ENCODE measurements at regions not wholly inside any gene's neighbourhood (a gene's known extent, or its start where the extent isn't known, plus 50 kb on each side); places are given as distances from the start of the nearest gene placed in this dataset.
"Not testable (repeated sequence)": the region's sequence is repeated elsewhere in the genome, so short reads cannot be mapped to it uniquely, and the experiment has no call there.

DNA sequence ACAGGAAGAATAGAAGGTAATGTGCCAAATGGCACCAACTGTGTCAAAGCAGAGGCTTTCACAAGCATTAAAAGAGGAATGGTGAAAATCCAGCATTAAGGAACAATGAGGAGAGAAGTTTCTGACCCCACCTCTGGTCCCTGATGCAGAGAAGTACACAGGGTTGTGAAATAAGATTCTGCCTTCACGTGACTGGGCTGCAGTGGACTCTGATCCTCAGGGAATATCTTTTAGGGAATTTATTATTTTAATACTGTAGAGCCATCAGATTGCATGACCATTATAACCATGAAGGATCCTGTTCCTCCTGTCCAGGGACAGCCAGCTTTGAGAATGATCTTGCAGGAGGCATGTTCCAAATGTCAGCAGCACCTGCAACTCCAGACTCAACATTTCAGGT lies 74.4 kb upstream of the FAR1 start:
- TF ChIP-seq, protein P1, sequence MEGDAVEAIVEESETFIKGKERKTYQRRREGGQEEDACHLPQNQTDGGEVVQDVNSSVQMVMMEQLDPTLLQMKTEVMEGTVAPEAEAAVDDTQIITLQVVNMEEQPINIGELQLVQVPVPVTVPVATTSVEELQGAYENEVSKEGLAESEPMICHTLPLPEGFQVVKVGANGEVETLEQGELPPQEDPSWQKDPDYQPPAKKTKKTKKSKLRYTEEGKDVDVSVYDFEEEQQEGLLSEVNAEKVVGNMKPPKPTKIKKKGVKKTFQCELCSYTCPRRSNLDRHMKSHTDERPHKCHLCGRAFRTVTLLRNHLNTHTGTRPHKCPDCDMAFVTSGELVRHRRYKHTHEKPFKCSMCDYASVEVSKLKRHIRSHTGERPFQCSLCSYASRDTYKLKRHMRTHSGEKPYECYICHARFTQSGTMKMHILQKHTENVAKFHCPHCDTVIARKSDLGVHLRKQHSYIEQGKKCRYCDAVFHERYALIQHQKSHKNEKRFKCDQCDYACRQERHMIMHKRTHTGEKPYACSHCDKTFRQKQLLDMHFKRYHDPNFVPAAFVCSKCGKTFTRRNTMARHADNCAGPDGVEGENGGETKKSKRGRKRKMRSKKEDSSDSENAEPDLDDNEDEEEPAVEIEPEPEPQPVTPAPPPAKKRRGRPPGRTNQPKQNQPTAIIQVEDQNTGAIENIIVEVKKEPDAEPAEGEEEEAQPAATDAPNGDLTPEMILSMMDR (IDR thresholded peaks at IDR 0.05; ENCODE audit: control insufficient read depth, extremely low read depth, insufficient read depth): no peak
- H3K4me3 ChIP-seq (ENCODE audit: low read depth, low read length): no peak overlapping the region
- no peak for DNase-seq (ENCODE audit: low read depth)

- DNase-seq (ENCODE audit: low read depth): no peak
- H3K4me3 ChIP-seq (ENCODE audit: low read depth, low read length): no peak overlapping the region
- TF ChIP-seq, protein P1 (IDR thresholded peaks at IDR 0.05; ENCODE audit: control insufficient read depth, extremely low read depth, insufficient read depth): no peak
Observed at GRCh38 chr11:13578514-13579140, 82.8 kb upstream of the PTH start.

DNA sequence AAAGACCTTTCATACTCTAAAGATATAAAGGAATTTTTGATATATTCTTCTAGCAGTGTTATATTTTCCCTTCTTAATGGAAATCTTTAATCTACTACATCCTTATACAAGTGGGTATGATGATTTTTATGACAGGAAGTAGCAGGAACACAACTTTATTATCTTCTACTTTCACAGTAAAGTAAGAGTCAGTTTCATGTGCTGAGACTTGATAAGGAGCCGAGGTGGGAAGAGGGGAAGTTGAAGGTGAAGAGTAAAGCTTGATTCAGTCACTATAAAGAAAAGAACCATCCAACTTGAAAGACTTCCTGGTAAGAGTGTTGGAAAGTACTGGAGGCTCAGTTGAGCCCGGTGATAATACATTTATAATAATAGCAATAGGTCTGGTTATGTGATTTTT lies 82.1 kb upstream of the PTH start:
- H3K4me3 ChIP-seq (ENCODE audit: low read depth, low read length): no peak overlapping the region
- DNase-seq (ENCODE audit: low read depth): no peak
- TF ChIP-seq, protein P1 (IDR thresholded peaks at IDR 0.05; ENCODE audit: control insufficient read depth, extremely low read depth, insufficient read depth): no peak

GRCh38 chr11:13576995-13577394 lies 81.2 kb upstream of the PTH start:
- TF ChIP-seq, protein P1 (IDR thresholded peaks at IDR 0.05; ENCODE audit: control insufficient read depth, extremely low read depth, insufficient read depth): no peak
- DNase-seq (ENCODE audit: low read depth): no peak
- H3K4me3 ChIP-seq (ENCODE audit: low read depth, low read length): no peak overlapping the region

DNA sequence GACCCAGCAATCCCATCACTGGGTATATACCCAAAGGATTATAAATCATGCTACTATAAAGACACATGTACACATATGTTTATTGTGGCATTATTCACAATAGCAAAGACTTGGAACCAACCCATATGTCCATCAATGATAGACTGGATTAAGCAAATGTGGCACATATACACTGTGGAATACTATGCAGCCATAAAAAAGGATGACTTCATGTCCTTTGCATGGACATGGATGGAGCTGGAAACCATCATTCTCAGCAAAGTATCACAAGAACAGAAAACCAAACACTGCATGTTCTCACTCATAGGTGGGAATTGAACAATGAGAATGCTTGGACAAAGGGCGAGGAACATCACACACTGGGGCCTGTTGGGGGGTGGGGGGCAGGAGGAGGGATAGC lies 79.6 kb upstream of the PTH start:
- DNase-seq (ENCODE audit: low read depth); H3K4me3 ChIP-seq (ENCODE audit: low read depth, low read length): not testable (repeated sequence)

- DNase-seq (ENCODE audit: low read depth): no peak
- TF ChIP-seq, protein P1 (IDR thresholded peaks at IDR 0.05; ENCODE audit: control insufficient read depth, extremely low read depth, insufficient read depth): no peak
- H3K4me3 ChIP-seq (ENCODE audit: low read depth, low read length): no peak overlapping the region
Observed at GRCh38 chr11:13567551-13567950, 71.8 kb upstream of the PTH start.

DNA sequence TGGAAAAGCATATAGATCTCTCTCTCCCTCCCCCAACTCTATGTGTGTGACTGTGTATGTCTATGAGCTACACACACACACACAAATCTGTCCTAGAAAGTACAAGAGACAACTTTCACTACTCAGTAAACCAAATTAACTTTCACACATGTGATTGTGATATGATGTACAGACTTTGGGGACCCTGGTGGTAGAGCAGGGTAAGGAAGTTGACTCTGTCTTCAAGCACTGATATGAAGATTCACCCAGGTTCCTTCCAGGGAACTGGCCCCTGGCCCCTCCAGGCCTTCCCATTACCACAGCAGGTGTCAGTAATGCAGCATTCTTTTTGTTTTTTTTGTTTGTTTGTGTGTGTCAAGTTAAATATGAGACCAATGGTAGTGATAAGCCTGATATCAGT lies 66.1 kb upstream of the PTH start:
- TF ChIP-seq, protein P1 (IDR thresholded peaks at IDR 0.05; ENCODE audit: control insufficient read depth, extremely low read depth, insufficient read depth): no peak
- DNase-seq (ENCODE audit: low read depth): no peak

GRCh38 chr11:13560341-13560740 lies 64.5 kb upstream of the PTH start:
- not testable (repeated sequence) for DNase-seq (ENCODE audit: low read depth); H3K4me3 ChIP-seq (ENCODE audit: low read depth, low read length)

More for the DNA sequence above, 66.1 kb upstream of the PTH start:
- H3K4me3 ChIP-seq (ENCODE audit: low read depth, low read length): no peak overlapping the region
